ENCODE measurements at regions not wholly inside any gene's neighbourhood (a gene's known extent, or its start where the extent isn't known, plus 50 kb on each side); places are given as distances from the start of the nearest gene placed in this dataset.

DNA sequence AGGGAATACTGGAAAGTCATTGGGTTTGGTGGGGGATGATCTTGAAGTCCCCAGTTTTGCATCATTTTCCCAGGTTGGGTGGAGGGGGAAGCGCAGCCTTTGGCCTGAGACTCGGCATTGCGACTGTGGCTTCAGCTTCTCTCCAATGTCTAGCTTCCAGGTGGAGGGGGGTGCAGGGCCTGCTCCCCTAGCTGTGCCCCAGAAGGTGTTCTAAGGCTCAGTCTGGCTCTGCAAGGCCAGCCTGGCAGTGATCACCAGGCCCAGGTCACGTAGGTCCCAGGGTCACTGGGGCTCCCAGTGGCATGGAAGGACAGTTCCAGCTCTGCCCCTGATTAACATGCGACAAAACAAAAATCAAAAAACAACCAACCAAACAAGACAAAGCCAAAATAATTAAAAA, 56.9 kb upstream of the HAAO start:
- DNase-seq: no peak

DNA sequence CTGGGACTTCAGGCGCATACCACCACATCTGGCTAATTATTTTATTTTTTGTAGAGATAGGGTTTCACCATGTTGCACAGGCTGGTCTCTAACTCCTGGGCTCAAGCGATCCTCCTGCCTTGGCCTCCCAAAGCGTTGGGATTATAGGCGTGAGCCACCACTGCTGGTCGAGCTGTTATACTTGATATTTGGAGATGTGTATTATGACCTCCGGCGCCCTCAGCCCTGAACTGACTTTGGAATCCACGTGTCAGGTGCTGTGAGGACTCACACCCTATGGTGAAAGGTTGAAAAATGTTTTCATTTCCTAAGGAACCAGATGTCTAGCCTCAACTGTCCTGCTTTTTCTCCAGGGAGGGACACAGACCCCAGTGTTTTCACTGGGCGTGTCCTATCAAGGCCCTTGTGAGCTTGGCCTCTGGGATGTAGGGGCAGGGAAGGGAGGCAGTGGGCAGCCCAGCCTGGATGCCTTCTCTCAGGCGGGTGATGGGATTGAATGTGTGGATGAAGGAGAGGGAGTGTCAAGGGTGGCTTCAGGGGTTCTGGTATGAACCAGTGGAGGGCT, 56.4 kb upstream of the HAAO start:
- no peak for DNase-seq

DNA sequence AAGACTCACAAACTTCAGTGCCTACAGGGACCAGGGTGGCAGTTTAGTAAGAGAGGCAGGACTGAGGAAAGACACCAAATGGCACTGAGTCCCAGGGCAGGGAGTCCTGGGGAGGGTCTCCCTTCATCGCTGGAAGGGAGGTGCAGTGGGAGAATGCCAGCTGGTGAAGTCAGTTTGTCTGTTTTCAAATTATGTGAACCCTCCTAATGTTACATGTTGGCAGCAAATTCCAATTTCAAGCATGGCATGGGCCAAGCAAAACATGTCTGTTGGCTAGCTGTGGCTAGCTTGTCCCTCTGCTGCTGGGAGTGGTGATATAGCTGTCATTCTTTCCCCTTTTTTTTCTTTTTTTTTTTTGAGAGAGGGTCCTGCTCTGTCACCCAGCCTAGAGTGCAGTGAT, 55.9 kb upstream of the HAAO start:
- DNase-seq: peak; percentile 49

DNA sequence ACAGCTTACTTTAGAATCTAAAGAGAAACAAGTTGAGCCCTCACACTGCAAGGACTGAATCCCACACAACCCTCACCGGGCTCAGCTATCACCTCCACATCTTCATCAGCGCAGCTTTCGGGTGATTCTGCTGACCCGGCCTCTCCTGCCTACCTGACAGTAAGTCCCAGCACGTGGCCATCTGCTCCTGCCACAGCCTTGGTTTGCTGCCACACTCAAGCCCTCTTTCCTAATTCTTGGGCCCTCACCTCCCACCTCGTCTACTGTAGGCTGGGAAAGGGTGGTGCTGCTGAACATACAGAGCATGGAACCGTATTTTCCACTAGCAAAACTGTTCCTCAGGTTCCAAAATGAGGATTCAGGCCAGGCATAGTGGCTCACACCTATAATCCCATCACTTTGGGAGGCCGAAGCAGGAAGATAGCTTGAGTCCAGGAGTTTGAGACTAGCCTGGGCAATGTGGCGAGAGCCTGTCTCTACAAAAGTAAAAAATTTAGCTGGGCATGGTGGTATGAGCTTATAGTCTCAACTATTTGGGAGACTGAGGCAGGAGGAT, 55.3 kb upstream of the HAAO start:
- no peak for DNase-seq

DNA sequence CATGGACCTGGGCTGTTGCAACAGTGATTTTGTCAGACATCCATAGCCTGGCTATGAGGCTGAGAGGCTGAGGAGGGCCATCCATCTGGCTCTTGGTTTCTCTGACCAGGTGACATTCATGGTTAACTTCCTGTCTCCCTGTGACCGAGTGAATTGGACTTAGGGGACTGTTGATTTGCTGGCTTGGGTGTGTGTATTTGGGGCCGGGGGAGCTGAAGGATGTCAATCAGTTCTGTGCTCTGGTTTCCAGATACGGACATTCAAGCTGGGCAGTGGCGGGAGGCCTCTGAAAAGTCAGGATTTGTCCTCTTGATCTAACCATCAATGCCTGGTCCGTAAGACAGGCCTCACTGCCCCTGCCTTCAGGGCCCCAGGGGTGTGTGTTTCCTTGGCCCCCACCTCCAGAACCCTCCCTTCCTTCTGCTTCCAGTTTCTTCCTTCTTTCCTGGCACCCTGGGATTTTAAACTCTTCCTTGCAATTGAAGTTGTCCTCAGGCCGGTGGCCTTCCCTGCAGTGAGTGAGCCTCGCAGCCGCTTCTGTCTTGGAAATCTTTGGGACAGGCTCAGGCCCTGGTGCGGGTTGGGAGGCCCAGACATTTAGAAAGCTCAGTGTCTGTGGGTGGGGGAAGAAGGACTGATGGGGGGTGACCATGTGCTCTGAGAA, 54.7 kb upstream of the HAAO start:
- DNase-seq: no peak

DNA sequence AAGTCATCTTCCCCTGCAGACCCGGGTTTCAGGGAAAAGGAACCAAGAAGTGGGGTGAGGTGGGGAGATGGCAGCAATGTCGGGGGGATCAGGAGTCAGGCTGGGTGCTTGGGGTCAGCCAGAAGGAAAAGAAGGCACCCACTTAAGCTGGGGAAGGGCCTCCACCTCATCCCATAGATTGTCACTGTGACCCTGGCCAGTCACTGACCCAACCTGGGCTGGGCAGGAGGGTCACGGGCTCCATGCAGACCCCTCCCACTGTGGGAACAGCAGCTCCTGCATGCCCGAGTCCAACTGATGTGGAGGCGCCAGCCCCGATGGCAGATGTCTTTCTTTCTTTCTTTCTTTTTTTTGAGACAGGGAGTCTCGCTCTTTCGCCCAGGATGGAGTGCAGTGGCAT, 53.6 kb upstream of the HAAO start:
- no peak for DNase-seq

DNA sequence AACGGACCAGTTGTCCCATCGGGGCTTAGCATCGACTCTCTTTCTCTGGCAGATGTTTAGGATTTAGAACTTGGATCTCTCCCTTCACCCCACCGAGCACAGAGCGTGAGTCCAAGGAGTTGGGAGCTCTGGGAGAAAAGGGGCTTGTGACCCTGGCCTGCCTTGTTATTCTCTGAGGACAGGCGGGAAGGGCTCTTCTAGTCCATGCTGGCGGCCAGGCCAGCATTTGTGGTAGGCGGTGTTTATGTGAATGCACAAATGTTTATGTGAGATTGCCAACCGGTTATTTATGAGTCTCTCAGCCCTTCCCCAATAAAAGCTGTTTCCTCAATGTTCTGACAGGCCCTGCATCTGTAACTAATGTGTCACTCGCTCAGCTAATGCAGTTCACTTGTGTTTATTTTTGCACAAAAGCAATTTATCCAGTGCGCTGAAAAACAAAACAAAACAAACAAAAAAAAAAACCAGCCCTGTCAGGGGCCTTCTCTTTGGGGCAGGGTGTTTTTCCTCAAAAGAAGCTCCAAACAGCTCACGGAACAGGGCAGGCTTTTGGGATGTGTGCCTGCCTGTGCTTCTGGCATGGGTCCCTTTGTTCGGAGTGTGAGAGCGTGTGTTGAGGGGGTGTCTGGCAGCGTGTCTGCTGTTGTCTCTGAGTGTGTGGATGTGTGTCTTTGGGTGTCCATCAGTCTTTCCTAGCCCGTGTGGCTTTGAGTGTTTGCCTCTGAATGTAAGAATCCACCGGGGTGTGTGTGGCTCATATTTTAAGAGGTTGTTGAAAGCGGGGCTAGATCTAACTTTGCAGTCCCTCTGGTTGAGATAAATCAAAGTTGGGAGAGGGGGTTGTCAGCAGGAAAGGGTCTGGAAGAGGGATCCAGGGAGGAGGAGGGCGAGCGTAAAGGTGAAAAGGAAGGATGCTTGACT, 52.8 kb upstream of the HAAO start:
- peak; percentile 57 for DNase-seq

DNA sequence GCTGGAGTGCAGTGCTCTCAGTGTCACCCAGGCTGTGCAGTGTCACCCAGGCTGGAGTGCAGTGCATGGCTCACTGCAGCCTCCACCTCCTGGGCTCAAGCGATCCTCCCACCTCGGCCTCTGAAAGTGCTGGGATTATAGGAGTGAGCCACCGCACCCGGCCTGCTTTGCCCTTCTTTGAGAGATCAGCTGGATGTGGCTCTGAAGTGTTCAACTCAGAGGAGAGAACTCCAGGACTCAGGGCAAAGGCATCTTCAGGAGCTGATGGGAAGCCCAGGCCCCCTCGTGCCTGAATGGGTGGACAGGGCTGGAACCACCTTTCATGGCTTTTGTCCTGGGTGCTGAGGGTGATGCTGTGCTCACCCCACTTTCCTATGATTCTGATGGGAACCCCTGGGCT, 52.0 kb upstream of the HAAO start:
- no peak for DNase-seq

DNA sequence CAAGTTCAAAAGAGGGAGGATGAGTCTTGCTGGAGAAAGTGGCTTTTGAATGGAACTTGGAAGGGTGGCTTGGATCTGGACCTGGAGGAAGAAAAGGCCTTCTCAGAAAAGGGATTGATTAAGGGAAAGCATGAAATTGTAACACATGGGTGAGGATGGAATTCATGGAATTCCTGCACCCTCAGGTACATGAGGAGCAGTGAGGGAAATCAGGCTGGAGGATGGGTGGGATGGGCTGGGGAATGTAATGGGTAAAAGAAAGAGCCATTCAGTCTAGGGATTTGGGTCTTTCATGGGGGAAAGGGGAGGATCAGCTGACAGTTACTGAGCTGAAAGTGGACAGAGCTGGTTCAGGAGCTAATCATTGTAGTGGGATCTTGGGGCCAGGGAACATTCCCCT, 51.2 kb upstream of the HAAO start:
- no peak for DNase-seq

DNA sequence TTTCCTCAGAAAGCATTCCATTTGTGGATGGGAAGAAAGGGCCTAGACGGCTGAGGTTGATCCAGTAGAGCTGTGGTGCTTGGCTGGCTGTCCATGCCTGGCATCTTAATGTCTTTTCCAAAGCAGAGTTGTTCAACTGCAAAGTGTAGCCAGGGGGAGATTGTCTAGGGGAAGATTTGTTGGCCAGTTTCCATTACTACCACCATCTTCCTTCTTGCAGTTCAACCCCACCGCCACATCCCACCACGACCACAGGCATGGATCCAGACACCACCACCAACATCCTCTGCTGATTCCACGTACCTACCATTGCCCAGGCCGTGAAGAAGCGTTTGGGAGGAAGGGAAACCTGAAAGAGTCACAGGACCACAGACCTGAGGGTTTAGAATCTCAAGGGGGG, 50.7 kb upstream of the HAAO start:
- DNase-seq: peak; percentile 23

DNA sequence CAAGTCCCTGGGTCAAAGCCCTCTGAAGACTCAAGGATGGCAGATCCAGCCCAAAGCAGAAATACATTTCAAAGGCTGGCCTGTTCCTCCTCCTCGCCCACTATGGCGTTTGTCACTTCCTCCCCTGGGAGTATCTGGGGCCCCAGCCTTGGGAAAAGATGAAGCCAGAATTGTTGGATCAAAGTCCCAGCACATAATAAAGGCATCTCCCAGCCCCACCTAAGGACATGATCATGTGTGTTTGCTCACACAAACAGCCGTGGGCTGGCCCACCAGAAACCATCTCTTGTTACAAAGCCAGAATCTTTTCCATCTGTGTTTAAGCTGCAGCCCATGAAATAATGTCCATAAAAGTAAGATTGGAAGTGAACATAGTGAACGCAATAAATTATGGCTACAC, 50.1 kb upstream of the HAAO start:
- DNase-seq: peak; percentile 50

Data from femur (tissue), 1 donor.